ENCODE measurements at regions not wholly inside any gene's neighbourhood (a gene's known extent, or its start where the extent isn't known, plus 50 kb on each side); places are given as distances from the start of the nearest gene placed in this dataset.

DNA sequence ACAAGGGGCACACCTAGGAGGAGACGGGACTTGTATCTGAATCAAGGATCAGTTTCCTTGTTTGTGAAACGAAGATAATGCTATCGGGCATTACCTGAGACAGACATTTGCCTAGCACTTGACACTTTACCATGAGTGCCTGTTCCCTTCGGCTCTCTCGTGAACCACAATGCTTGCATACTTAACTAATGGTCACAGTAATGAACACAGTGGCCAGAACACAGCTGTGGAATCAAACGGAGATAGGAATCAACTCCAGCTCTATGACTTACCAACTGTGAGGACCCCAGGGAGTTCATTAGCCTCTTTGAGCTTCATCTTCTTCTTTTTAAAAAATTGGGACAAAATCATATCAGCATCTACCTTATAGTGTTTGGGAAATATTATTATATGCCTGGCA lies 207.8 kb downstream of the DRD1 start:
- H3K27me3 Mint-ChIP-seq = peaks cover 33% of the 10 kb centered on the region
- DNase-seq (ENCODE audit: extremely low spot score, unreplicated experiment) = no peak
- no peak for TF ChIP-seq CTCF (conservative IDR thresholded peaks at IDR 0.05)
- H3K9me3 Mint-ChIP-seq = no peaks in the 10 kb centered on the region
- H3K36me3 Mint-ChIP-seq = no peaks in the 10 kb centered on the region
- no peaks in the 10 kb centered on the region for H3K4me1 Mint-ChIP-seq (ENCODE audit: unreplicated experiment)
- no peak overlapping the region for H3K4me3 Mint-ChIP-seq
- no peak overlapping the region for H3K27ac Mint-ChIP-seq

GRCh38 chr5:175235251-175235960 lies 208.6 kb downstream of the DRD1 start:
- no peaks in the 10 kb centered on the region for H3K4me1 Mint-ChIP-seq (ENCODE audit: unreplicated experiment)
- H3K27me3 Mint-ChIP-seq = peaks cover 34% of the 10 kb centered on the region
- H3K27ac Mint-ChIP-seq = no peak overlapping the region
- no peak overlapping the region for H3K4me3 Mint-ChIP-seq
- TF ChIP-seq CTCF (conservative IDR thresholded peaks at IDR 0.05) = no peak
- H3K36me3 Mint-ChIP-seq = no peaks in the 10 kb centered on the region
- H3K9me3 Mint-ChIP-seq = no peaks in the 10 kb centered on the region
- no peak for DNase-seq (ENCODE audit: extremely low spot score, unreplicated experiment)

- no peak for DNase-seq (ENCODE audit: extremely low spot score, unreplicated experiment)
- H3K4me3 Mint-ChIP-seq = no peak overlapping the region
- peaks cover 3% of the 10 kb centered on the region for H3K9me3 Mint-ChIP-seq
- no peaks in the 10 kb centered on the region for H3K4me1 Mint-ChIP-seq (ENCODE audit: unreplicated experiment)
- no peak overlapping the region for H3K27ac Mint-ChIP-seq
- peaks cover 33% of the 10 kb centered on the region for H3K27me3 Mint-ChIP-seq
- no peak for TF ChIP-seq CTCF (conservative IDR thresholded peaks at IDR 0.05)
- H3K36me3 Mint-ChIP-seq = no peaks in the 10 kb centered on the region
Observed at GRCh38 chr5:175230299-175230698, 213.7 kb downstream of the DRD1 start.

DNA sequence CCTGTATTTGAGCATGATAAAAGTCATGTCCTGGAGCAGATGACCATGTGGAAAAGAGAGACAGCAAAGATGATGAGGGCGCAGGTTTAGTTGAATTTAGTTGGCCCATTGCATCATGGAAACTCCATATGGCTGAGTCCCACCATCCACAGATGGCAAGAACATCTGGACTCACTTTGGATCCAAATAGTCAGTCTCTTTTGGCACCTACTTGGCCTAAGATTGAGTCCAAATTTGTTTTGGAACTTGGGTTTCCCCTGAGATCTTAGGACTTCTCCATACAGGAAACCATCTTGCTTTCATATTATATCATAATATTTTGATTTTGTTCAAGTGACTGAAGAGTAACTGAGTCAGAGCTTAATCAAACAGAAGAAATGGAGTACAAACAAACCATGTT lies 217.5 kb downstream of the DRD1 start:
- Mint-ChIP-seq H3K36me3 (no peaks in the 10 kb centered on the region), H3K9me3 (peaks cover 3% of the 10 kb centered on the region), H3K27me3 (peaks cover 18% of the 10 kb centered on the region), H3K27ac (no peak overlapping the region), H3K4me3 (no peak overlapping the region), H3K4me1 (ENCODE audit: unreplicated experiment) (peaks cover 9% of the 10 kb centered on the region)
- no peak for TF ChIP-seq CTCF (conservative IDR thresholded peaks at IDR 0.05)
- DNase-seq (ENCODE audit: extremely low spot score, unreplicated experiment) = no peak

GRCh38 chr5:175223291-175223690 lies 220.7 kb downstream of the DRD1 start:
- no peaks in the 10 kb centered on the region for H3K9me3 Mint-ChIP-seq
- DNase-seq (ENCODE audit: extremely low spot score, unreplicated experiment) = no peak
- no peak for TF ChIP-seq CTCF (conservative IDR thresholded peaks at IDR 0.05)
- no peaks in the 10 kb centered on the region for H3K36me3 Mint-ChIP-seq
- H3K4me3 Mint-ChIP-seq = no peak overlapping the region
- peaks cover 14% of the 10 kb centered on the region for H3K27me3 Mint-ChIP-seq
- H3K4me1 Mint-ChIP-seq (ENCODE audit: unreplicated experiment) = peaks cover 15% of the 10 kb centered on the region
- H3K27ac Mint-ChIP-seq = no peak overlapping the region

Data from type B pancreatic cell (in vitro differentiated cells).